ENCODE measurements at regions not wholly inside any gene's neighbourhood (a gene's known extent, or its start where the extent isn't known, plus 50 kb on each side); places are given as distances from the start of the nearest gene placed in this dataset.
"Not testable (repeated sequence)": the region's sequence is repeated elsewhere in the genome, so short reads cannot be mapped to it uniquely, and the experiment has no call there.

GRCh38 chr2:192498747-192499146 is 304.0 kb upstream of the TMEFF2 start:
- Histone ChIP-seq H3K9me3 (no peaks in the 10 kb centered on the region), H4K20me1 (ENCODE audit: insufficient read depth) (no peaks in the 10 kb centered on the region), H3F3A (replicated peaks; ENCODE audit: insufficient read depth) (no peaks in the 10 kb centered on the region), H3K9me2 (no peaks in the 10 kb centered on the region; the same call in 1 of the 2 replicates), H3K79me2 (ENCODE audit: insufficient read depth) (no peaks in the 10 kb centered on the region), H3K4me2 (no peak overlapping the region), H3K36me3 (replicated peaks in 1 of 2; ENCODE audit: control insufficient read depth in 1 of 2, insufficient read depth in 2 of 2, low read length in 1 of 2) (no peaks in the 10 kb centered on the region), H3K4me3 (ENCODE audit: low read depth in 2 of 2, low read length in 1 of 2) (no peak overlapping the region), H3K27ac (ENCODE audit: low read depth in 2 of 2, low read length in 1 of 2) (no peak overlapping the region), H3K4me1 (ENCODE audit: control insufficient read depth in 1 of 2, insufficient read depth in 2 of 2, low read depth in 1 of 2, low read length in 1 of 2) (no peaks in the 10 kb centered on the region), H3K27me3 (ENCODE audit: insufficient read depth) (no peaks in the 10 kb centered on the region), H2AFZ (ENCODE audit: low read depth) (no peak overlapping the region), H3K9ac (no peak overlapping the region)
- no peak for TF ChIP-seq CTCF (IDR thresholded peaks at IDR 0.05)
- TF ChIP-seq YY1 (IDR thresholded peaks at IDR 0.05; ENCODE audit: low read depth) = no peak
- DNase-seq = no peak
- WGBS (ENCODE audit: low lambda C conversion rate) = 85% methylated on average over 11 of the region's 11 CpGs
- POLR2A ChIA-PET = no interaction called here
- CTCF ChIA-PET = interaction anchor here (0.6 kb wide), 1 partner anchor 1274 kb away, joined by 3 read pairs; no protein-coding TSS in a partner anchor

- H4K20me1 ChIP-seq (ENCODE audit: insufficient read depth); H3K9me2 ChIP-seq; POLR2A ChIA-PET; H3K9ac ChIP-seq; H3K4me1 ChIP-seq (ENCODE audit: control insufficient read depth in 1 of 2, insufficient read depth in 2 of 2, low read depth in 1 of 2, low read length in 1 of 2); H3K79me2 ChIP-seq (ENCODE audit: insufficient read depth); H3K27ac ChIP-seq (ENCODE audit: low read depth in 2 of 2, low read length in 1 of 2); H3K4me3 ChIP-seq (ENCODE audit: low read depth in 2 of 2, low read length in 1 of 2); H3K9me3 ChIP-seq; H2AFZ ChIP-seq (ENCODE audit: low read depth); DNase-seq; H3K36me3 ChIP-seq (replicated peaks in 1 of 2; ENCODE audit: control insufficient read depth in 1 of 2, insufficient read depth in 2 of 2, low read length in 1 of 2); H3F3A ChIP-seq (replicated peaks; ENCODE audit: insufficient read depth); H3K4me2 ChIP-seq; H3K27me3 ChIP-seq (ENCODE audit: insufficient read depth); CTCF ChIA-PET: not testable (repeated sequence)
- 7% methylated on average over 1 of the region's 1 CpG for WGBS (ENCODE audit: low lambda C conversion rate)
These were observed 293.4 kb upstream of the TMEFF2 start for GRCh38 chr2:192488158-192488557.

- ChIA-PET CTCF (interaction anchor here (1.0 kb wide), 1 partner anchor 19 kb away, joined by 4 read pairs; no protein-coding TSS in a partner anchor), POLR2A (no interaction called here)
- Histone ChIP-seq H3K9me3 (no peaks in the 10 kb centered on the region), H3K27me3 (ENCODE audit: insufficient read depth) (no peaks in the 10 kb centered on the region), H3F3A (replicated peaks; ENCODE audit: insufficient read depth) (no peaks in the 10 kb centered on the region), H3K9me2 (no peaks in the 10 kb centered on the region), H3K27ac (ENCODE audit: low read depth in 2 of 2, low read length in 1 of 2) (no peak overlapping the region), H3K4me1 (ENCODE audit: control insufficient read depth in 1 of 2, insufficient read depth in 2 of 2, low read depth in 1 of 2, low read length in 1 of 2) (no peaks in the 10 kb centered on the region), H3K79me2 (ENCODE audit: insufficient read depth) (no peaks in the 10 kb centered on the region), H3K9ac (no peak overlapping the region), H3K36me3 (replicated peaks in 1 of 2; ENCODE audit: control insufficient read depth in 1 of 2, insufficient read depth in 2 of 2, low read length in 1 of 2) (no peaks in the 10 kb centered on the region), H4K20me1 (ENCODE audit: insufficient read depth) (no peaks in the 10 kb centered on the region), H3K4me2 (no peak overlapping the region), H3K4me3 (ENCODE audit: low read depth in 2 of 2, low read length in 1 of 2) (no peak overlapping the region), H2AFZ (ENCODE audit: low read depth) (no peak overlapping the region)
- WGBS (ENCODE audit: low lambda C conversion rate) = 42% methylated on average over 11 of the region's 11 CpGs
- no peak for DNase-seq
- TF ChIP-seq CHD2 (IDR thresholded peaks at IDR 0.05; ENCODE audit: low read length, partially characterized antibody) (no peak), CTCF (IDR thresholded peaks at IDR 0.05) (no peak), USF2 (IDR thresholded peaks at IDR 0.05; ENCODE audit: borderline replicate concordance, low read depth, low read length) (no peak), IRF3 (IDR thresholded peaks at IDR 0.05; ENCODE audit: low read depth, low read length) (no peak), ELF1 (IDR thresholded peaks at IDR 0.05) (no peak), FOXM1 (IDR thresholded peaks at IDR 0.05; ENCODE audit: low read depth) (no peak), EP300 (IDR thresholded peaks at IDR 0.05; ENCODE audit: borderline replicate concordance in 1 of 2, low read depth in 1 of 2, low read length in 1 of 2) (no peak), USF1 (IDR thresholded peaks at IDR 0.05; ENCODE audit: borderline replicate concordance, low read depth) (no peak), SIN3A (IDR thresholded peaks at IDR 0.05; ENCODE audit: borderline replicate concordance, low read depth, low read length) (no peak), MEF2A (IDR thresholded peaks at IDR 0.05; ENCODE audit: borderline replicate concordance, low read depth) (no peak), YY1 (IDR thresholded peaks at IDR 0.05; ENCODE audit: low read depth) (no peak), TAF1 (IDR thresholded peaks at IDR 0.05; ENCODE audit: borderline replicate concordance, low read depth, low read length) (no peak), FOXJ3 (CRISPR knock-in tag; IDR thresholded peaks at IDR 0.05) (no peak), MXI1 (IDR thresholded peaks at IDR 0.05; ENCODE audit: low read depth, low read length) (no peak)
These were observed 292.9 kb upstream of the TMEFF2 start for GRCh38 chr2:192487636-192488035.
